ENCODE measurements at regions not wholly inside any gene's neighbourhood (a gene's known extent, or its start where the extent isn't known, plus 50 kb on each side); places are given as distances from the start of the nearest gene placed in this dataset.

- H3K27me3 Mint-ChIP-seq (ENCODE audit: unreplicated experiment) = no peaks in the 10 kb centered on the region
- no peak for DNase-seq
- no peaks in the 10 kb centered on the region for H3K4me1 Mint-ChIP-seq (ENCODE audit: low read depth, unreplicated experiment)
- no peaks in the 10 kb centered on the region for H3K36me3 Mint-ChIP-seq (ENCODE audit: insufficient read depth, unreplicated experiment)
- no peaks in the 10 kb centered on the region for H3K9me3 Mint-ChIP-seq (ENCODE audit: low read depth, unreplicated experiment)
- no peak overlapping the region for H3K4me3 Mint-ChIP-seq (ENCODE audit: low read depth, unreplicated experiment)
- CTCF ChIA-PET = interaction anchor here (0.6 kb wide), 1 partner anchor 13 kb away, joined by 4 read pairs; no protein-coding TSS in a partner anchor
- intact Hi-C loops (cut with micrococcal nuclease; ENCODE audit: unreplicated experiment) = no loop called here
- H3K27ac Mint-ChIP-seq (ENCODE audit: unreplicated experiment) = no peak overlapping the region
- TF ChIP-seq CTCF (IDR thresholded peaks at IDR 0.05; ENCODE audit: unreplicated experiment) = no peak
- BruUV-seq (replicated peaks) = no TSS peak
These were observed 75.3 kb upstream of the DDX18 start for GRCh38 chr2:117738991-117739839.

GRCh38 chr2:117745537-117745936, 69.0 kb upstream of the DDX18 start:
- intact Hi-C loops (cut with micrococcal nuclease; ENCODE audit: unreplicated experiment) = no loop called here
- no peak overlapping the region for H3K27ac Mint-ChIP-seq (ENCODE audit: unreplicated experiment)

DNA sequence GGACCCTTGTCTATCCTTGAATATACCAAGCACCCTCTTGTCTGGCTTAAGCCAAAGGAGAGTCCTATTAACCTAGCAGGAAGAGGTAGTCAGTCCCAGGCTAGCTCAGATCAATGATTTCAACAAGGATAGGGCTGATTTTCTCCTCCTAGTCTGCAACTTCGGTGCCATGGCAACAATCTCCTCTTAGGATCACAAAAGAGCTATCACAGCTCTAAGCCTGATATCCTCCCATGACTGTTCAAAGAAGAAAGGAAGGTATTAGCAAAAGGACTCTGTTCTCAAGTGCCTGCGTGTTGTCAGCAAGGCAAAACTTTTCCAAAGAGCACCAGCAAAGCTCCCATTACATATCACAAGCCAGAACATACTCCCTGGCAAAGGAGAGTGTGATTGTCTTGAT, 58.7 kb upstream of the DDX18 start:
- TF ChIP-seq CTCF (IDR thresholded peaks at IDR 0.05; ENCODE audit: unreplicated experiment) = no peak
- intact Hi-C loops (cut with micrococcal nuclease; ENCODE audit: unreplicated experiment) = no loop called here
- no peaks in the 10 kb centered on the region for H3K9me3 Mint-ChIP-seq (ENCODE audit: low read depth, unreplicated experiment)
- no TSS peak for BruUV-seq (replicated peaks)
- DNase-seq = no peak
- no peaks in the 10 kb centered on the region for H3K4me1 Mint-ChIP-seq (ENCODE audit: low read depth, unreplicated experiment)
- H3K36me3 Mint-ChIP-seq (ENCODE audit: insufficient read depth, unreplicated experiment) = no peaks in the 10 kb centered on the region
- H3K4me3 Mint-ChIP-seq (ENCODE audit: low read depth, unreplicated experiment) = no peak overlapping the region
- H3K27me3 Mint-ChIP-seq (ENCODE audit: unreplicated experiment) = peaks cover 8% of the 10 kb centered on the region
- CTCF ChIA-PET = no interaction called here
- no peak overlapping the region for H3K27ac Mint-ChIP-seq (ENCODE audit: unreplicated experiment)

More at GRCh38 chr2:117745537-117745936, 69.0 kb upstream of the DDX18 start:
- no peak for DNase-seq
- TF ChIP-seq CTCF (IDR thresholded peaks at IDR 0.05; ENCODE audit: unreplicated experiment) = no peak
- CTCF ChIA-PET = no interaction called here
- Mint-ChIP-seq H3K27me3 (ENCODE audit: unreplicated experiment) (no peaks in the 10 kb centered on the region), H3K36me3 (ENCODE audit: insufficient read depth, unreplicated experiment) (no peaks in the 10 kb centered on the region), H3K9me3 (ENCODE audit: low read depth, unreplicated experiment) (no peaks in the 10 kb centered on the region), H3K4me1 (ENCODE audit: low read depth, unreplicated experiment) (no peaks in the 10 kb centered on the region), H3K4me3 (ENCODE audit: low read depth, unreplicated experiment) (no peak overlapping the region)
- BruUV-seq (replicated peaks) = no TSS peak

GRCh38 chr2:117760916-117761315, 53.6 kb upstream of the DDX18 start:
- no TSS peak for BruUV-seq (replicated peaks)
- no peak for DNase-seq
- no peaks in the 10 kb centered on the region for H3K36me3 Mint-ChIP-seq (ENCODE audit: insufficient read depth, unreplicated experiment)
- H3K4me1 Mint-ChIP-seq (ENCODE audit: low read depth, unreplicated experiment) = no peaks in the 10 kb centered on the region
- H3K27ac Mint-ChIP-seq (ENCODE audit: unreplicated experiment) = no peak overlapping the region
- TF ChIP-seq CTCF (IDR thresholded peaks at IDR 0.05; ENCODE audit: unreplicated experiment) = no peak
- CTCF ChIA-PET = no interaction called here
- intact Hi-C loops (cut with micrococcal nuclease; ENCODE audit: unreplicated experiment) = no loop called here
- H3K27me3 Mint-ChIP-seq (ENCODE audit: unreplicated experiment) = peaks cover 3% of the 10 kb centered on the region
- no peak overlapping the region for H3K4me3 Mint-ChIP-seq (ENCODE audit: low read depth, unreplicated experiment)
- no peaks in the 10 kb centered on the region for H3K9me3 Mint-ChIP-seq (ENCODE audit: low read depth, unreplicated experiment)

All from Calu3 (cell line).